ENCODE measurements at regions not wholly inside any gene's neighbourhood (a gene's known extent, or its start where the extent isn't known, plus 50 kb on each side); places are given as distances from the start of the nearest gene placed in this dataset.

- Histone ChIP-seq H3K4me1 (no peaks in the 10 kb centered on the region), H3K9me3 (no peaks in the 10 kb centered on the region), H3K27me3 (peaks cover 0 to 37% (median 0%) of the 10 kb centered on the region in 4 donors), H3K36me3 (no peaks in the 10 kb centered on the region), H3K27ac (no peak overlapping the region), H3K4me3 (no peak overlapping the region)
- WGBS, 2 donors: 82 to 89% methylated on average over 2 of the region's 2 CpGs
- no peak for DNase-seq
- intact Hi-C loops (cut with DNase I): no loop called here
- no peak for TF ChIP-seq POLR2A (IDR thresholded peaks at IDR 0.05)
- TF ChIP-seq CTCF (IDR thresholded peaks at IDR 0.05): no peak
Measured at GRCh38 chr12:107159384-107159900, 66.1 kb upstream of the CRY1 start.

GRCh38 chr12:107163413-107163812 lies 70.1 kb upstream of the CRY1 start:
- WGBS, 2 donors: 78 to 85% methylated on average over 4 of the region's 4 CpGs
- Histone ChIP-seq H3K4me1 (no peaks in the 10 kb centered on the region), H3K36me3 (no peaks in the 10 kb centered on the region), H3K4me3 (no peak overlapping the region), H3K27ac (no peak overlapping the region), H3K9me3 (no peaks in the 10 kb centered on the region), H3K27me3 (peaks cover 0 to 22% (median 0%) of the 10 kb centered on the region in 4 donors)
- no peak for TF ChIP-seq CTCF (IDR thresholded peaks at IDR 0.05)
- no peak for TF ChIP-seq POLR2A (IDR thresholded peaks at IDR 0.05)
- intact Hi-C loops (cut with DNase I): no loop called here
- no peak for DNase-seq

GRCh38 chr12:107164392-107164791 lies 71.0 kb upstream of the CRY1 start:
- no peaks in the 10 kb centered on the region for H3K36me3 ChIP-seq
- intact Hi-C loops (cut with DNase I): no loop called here
- H3K4me1 ChIP-seq: peaks cover 0 to 7% (median 0%) of the 10 kb centered on the region in 3 donors
- H3K27ac ChIP-seq: no peak overlapping the region
- no peak for TF ChIP-seq POLR2A (IDR thresholded peaks at IDR 0.05)
- no peak for TF ChIP-seq CTCF (IDR thresholded peaks at IDR 0.05)
- WGBS, 2 donors: 63 to 79% methylated on average over 1 of the region's 1 CpG
- H3K9me3 ChIP-seq: no peaks in the 10 kb centered on the region
- DNase-seq: no peak
- H3K27me3 ChIP-seq: peaks cover 0 to 20% (median 0%) of the 10 kb centered on the region in 4 donors
- H3K4me3 ChIP-seq: no peak overlapping the region

GRCh38 chr12:107165581-107165980 lies 72.2 kb upstream of the CRY1 start:
- intact Hi-C loops (cut with DNase I): no loop called here
- Histone ChIP-seq H3K27ac (no peak overlapping the region), H3K36me3 (no peaks in the 10 kb centered on the region), H3K4me3 (no peak overlapping the region), H3K27me3 (peaks cover 0 to 13% (median 0%) of the 10 kb centered on the region in 4 donors), H3K9me3 (no peaks in the 10 kb centered on the region), H3K4me1 (peaks cover 6 to 18% (median 7%) of the 10 kb centered on the region in 3 donors)
- 58 to 75% methylated on average over 1 of the region's 1 CpG for WGBS, 2 donors
- DNase-seq: no peak
- no peak for TF ChIP-seq CTCF (IDR thresholded peaks at IDR 0.05)
- no peak for TF ChIP-seq POLR2A (IDR thresholded peaks at IDR 0.05)

GRCh38 chr12:107167756-107168155 lies 74.4 kb upstream of the CRY1 start:
- H3K4me3 ChIP-seq: no peak overlapping the region
- intact Hi-C loops (cut with DNase I): no loop called here
- no peaks in the 10 kb centered on the region for H3K9me3 ChIP-seq
- H3K27ac ChIP-seq: no peak overlapping the region
- no peak for TF ChIP-seq CTCF (IDR thresholded peaks at IDR 0.05)
- TF ChIP-seq POLR2A (IDR thresholded peaks at IDR 0.05): no peak
- 49 to 50% methylated on average over 3 of the region's 3 CpGs for WGBS, 2 donors
- H3K36me3 ChIP-seq: no peaks in the 10 kb centered on the region
- H3K27me3 ChIP-seq: peaks cover 0 to 9% (median 0%) of the 10 kb centered on the region in 4 donors
- H3K4me1 ChIP-seq: peaks cover 6 to 38% (median 11%) of the 10 kb centered on the region in 3 donors
- DNase-seq: no peak

Data from esophagus squamous epithelium (tissue), 5 donors.